GM04504 (cell line): ENCODE measurements at regions not wholly inside any gene's neighbourhood (a gene's known extent, or its start where the extent isn't known, plus 50 kb on each side); places are given as distances from the start of the nearest gene placed in this dataset.

ENCODE experiments used
- DNase-seq: peaks from one replicate; pipeline ENCODE4 v3.0.0-alpha.2; 2012; ENCODE audit warnings: low read depth

DNA sequence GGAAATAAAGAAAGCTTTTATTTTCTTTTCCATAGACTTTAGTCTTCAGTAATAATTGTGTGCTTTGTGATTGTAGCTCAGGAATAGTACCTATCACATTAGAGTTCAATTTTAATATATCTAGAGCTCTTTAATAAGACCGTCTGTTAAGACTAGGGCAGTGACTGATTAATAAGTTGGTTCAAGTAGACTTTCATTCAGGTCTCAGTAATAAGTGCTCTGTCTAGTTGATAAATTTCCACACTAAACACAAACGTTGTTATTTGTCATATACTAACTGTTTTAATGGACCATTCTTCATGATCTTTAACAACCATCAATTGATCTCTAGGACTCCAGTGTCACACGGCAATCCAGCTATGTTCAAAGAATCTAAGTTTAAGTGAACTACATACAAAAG is 474.5 kb upstream of the ADGRL2 start:
- DNase-seq = no peak

DNA sequence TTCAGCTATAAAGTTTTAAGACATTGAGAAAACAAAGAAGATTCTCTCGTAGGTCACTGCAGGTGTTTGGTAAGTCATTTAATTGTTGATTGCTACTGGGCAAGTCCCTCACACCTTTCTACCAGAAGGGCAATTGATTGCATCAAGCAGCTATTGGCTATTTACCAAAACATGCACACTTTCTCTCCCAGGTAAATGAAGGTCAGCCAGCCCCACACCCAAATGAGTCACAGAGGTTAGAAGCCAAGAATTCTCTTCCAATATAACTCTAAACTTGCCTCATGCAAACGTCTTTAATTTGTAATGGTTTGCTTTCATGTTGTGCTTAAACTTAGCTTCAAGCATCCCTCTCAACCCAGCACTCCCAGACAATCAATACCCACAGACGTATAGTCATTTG is 475.3 kb upstream of the ADGRL2 start:
- DNase-seq = no peak

DNA sequence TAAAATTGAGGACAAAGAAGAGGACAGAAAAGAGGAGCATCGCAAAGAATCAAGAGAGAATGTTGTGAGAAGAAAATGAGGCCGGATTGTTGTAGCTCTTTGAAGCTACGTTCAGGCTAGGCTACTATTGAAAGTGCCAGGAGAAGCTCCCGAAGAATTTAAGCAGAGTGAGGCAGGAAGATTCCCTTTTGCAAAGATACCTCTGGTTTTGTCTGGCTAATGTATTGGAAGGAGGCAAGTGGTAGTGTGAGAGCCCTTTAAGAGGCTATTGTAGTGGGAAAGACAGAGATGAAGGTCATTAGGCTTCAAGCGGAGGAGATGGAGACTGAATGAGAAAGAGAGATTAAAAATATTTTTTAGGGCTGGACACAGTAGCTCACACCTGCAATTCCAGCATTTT is 476.9 kb upstream of the ADGRL2 start:
- DNase-seq = no peak

DNA sequence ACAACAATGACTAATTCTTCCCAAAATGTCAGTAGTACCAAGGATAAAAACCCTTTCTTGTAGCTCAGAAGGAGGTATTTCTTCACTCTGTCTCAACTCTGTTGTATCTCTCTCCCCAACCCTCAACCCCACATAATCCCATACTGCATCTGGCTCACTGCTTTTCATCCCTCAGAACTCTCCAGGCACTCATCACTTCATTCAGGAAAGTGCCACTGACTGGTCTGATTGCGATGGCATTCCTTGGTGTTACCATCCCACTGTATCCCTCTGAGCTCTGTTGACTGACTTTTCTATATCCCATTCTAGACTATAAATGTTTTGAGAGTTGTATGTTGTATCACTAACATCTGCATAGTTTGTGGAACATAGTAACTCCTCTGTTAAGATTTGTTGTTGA is 483.5 kb upstream of the ADGRL2 start:
- DNase-seq = no peak

DNA sequence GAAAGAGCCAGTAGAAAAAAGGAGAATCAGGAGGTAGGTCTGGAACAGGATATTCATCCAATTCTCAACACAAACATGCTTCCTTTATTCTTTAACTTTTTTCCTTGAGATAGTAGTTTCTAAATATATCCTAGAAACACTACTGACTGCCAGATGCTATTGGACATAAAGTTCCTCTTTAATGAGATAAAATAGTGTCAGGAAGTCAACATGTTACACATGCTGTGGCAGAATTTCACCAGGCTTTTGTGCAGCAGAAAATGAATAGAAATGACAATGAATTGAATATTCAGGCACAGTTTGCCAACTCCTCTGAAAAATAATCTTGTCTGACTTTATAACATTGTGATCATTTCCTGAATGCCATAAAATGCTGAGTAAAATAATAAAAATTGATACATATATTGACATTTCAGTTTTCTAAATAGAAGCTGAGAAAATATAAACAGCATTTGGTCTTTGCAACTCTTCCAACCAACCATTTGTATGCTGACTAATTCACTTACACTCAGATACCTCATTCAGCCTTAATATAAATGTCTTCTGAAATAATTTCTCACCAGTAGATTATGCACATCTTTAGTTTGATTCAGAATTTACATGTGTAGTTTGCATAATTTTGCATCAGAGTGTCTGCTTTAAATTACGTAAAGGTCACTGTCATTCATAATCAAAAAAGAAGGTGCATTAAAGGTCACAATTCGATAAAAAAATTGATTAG is 486.1 kb upstream of the ADGRL2 start:
- no peak for DNase-seq

DNA sequence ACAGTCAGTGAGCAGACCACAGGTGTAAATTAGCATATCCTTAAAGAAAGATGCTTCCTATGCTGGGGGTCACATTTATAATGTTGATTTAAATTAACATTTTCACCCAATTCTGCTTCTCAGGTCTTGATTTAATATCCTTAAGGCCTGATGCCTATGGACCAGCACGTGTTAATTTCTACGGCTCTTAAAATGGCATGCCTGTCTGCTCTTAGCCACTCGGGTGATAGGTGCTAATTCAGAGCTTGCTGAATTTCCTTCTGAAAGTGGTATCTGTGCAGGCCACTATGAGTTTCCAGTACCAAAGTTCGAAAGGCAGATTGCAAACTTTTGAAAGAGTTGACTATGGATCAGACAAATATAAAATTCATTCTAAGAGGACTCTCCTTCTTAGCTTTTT is 487.4 kb upstream of the ADGRL2 start:
- no peak for DNase-seq

DNA sequence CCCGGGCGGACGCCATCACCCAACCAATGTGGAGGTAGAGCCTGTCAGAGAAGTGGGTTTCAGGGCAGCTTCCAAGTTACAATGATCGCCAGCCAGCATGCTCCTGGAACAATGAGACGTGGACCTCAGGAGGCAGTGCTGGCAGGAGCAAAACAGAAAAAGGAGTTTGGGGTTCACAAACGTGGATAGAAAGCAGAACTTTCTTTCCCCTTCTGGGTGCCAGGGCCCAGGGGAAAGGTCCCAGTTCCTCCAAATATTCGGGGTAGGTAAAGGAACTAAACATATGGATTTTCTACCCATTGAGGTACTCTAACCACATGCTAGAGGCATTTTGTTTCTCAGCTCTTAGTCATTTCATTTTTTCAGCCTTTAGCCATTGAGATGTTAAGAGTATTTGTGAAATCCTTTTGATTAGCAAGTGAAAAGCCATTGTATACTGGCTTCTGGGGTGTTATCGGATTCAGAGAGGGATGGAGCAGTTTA is 488.4 kb upstream of the ADGRL2 start:
- no peak for DNase-seq

DNA sequence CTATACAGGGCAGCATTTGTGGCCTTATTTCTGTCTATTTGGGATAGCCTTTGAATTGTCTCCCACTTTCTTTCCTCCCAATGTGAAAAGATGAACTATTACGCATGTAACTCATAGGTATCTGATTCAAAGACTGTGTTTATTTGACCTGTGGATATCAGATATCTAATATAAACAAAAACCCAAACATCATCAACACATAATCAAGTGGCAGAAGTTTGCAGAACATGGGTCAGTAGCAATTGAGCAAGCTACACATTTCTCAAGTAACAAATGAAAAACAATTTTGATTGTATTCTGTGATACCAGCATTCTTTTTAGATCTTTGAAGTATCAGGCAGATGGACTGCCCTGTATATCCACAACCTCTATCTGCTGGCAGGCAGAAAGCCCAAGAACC is 490.5 kb upstream of the ADGRL2 start:
- DNase-seq = no peak

DNA sequence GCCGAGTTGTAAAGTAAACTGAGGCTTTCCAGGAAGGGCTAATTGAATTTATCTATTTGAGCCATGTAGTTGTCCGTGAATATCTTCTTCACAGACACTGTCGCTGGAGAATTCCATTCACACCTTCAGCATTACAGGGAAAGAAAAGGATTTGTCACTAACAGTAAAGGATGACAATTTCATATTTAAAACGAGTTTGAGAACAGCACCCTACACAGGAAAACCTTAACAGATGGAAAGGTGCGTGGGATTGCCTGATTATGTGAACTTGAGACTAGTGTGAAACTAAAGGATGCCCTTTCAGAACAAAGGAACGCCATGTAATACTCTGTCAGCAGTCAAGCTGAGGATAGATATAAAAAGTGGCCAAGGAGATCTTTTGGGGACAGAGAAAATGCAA is 492.5 kb upstream of the ADGRL2 start:
- no peak for DNase-seq

DNA sequence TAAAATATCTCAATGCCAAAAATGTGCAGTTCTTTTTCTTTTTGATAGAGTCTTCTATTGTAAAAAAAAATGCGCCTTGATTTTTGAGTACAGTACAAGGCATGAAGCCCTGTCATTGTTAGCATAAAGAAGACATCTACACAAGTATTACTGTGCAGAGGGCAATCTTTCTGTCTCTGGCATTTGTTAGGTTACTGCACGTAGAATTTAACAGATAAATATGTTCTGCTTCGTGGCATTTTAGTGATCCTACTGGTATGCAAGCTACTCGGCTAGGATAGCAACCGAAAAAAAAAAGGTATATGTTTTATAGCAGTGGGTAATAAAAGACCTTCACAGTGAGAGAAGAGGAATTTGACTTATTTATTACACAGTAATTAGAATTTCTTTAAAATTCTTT is 492.9 kb upstream of the ADGRL2 start:
- DNase-seq = no peak

DNA sequence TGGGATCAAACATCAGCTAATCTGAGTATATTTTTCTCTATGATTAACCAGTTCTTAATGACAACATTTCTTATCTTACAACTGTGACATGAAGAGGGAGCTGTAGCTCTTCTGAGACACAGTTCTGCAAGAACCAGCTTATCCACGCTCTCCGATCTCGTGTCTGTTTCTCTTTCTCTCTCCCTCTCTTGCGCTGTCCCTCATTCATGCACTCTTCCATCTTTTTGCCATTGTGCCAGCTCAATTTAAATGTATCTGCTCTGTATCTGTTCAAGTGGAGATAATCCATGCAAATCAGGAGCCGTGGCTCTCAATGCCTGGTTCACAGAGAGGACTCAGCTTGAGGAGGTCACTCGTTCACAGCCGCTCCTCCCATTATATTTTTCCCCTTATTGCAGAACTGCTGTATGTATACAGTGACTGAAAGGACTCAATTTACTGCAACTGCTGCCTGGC is 494.7 kb upstream of the ADGRL2 start:
- peak; percentile 12 for DNase-seq

DNA sequence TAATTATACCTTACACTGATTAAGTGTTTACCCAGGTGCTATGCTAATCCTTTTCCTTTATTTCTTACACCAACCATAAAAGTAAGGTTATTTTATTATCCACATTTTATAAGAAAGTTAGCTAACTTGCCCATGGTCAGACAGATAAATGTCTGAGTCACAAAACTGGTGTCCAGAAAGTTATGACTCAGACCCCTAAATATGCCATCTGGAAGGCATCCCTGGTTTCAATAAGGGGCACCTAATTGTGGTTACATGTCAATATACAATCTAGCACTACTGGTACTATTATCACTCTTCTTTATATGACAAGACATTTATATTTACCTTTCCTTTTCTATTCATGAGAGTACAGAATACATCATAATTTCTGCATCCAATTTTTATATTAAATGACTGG is 496.5 kb upstream of the ADGRL2 start:
- peak; percentile 11 for DNase-seq

DNA sequence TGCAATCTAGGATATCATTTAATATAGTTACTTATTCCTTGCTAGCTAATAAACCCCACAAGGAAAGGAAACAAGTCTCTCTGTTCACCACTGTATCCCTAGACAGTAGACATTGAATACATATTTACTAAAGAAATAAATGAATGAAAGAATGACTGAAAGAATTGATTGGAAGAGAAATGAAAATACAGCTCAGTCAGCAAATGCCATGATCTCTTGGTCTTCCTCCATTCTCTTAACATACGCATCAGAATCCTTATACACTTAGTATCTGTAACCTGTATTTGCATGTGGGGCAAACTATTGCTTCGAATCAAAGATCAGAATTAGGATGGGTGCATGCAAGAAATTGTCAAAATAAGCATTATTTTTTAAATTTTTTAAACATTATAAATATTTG is 500.8 kb upstream of the ADGRL2 start:
- DNase-seq = no peak

DNA sequence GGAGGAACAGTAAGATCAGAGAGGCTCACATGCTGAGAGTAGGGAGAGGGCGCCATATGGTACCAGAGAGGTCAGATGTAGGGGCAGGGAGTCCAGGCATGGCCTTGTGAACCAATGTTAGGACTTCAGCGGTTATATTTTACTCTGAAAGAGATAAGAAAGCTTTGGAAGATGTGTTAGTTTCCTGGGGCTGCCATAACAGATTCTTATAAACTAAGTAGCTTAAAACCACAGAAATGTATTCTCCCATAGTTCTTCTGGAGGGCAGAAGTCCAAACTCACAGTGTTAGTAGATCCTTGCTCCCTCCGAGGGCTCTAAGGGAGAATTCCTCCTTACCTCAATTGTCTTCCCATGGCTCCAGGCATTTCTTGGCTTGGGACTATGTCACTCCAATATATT is 502.5 kb upstream of the ADGRL2 start:
- DNase-seq = no peak

DNA sequence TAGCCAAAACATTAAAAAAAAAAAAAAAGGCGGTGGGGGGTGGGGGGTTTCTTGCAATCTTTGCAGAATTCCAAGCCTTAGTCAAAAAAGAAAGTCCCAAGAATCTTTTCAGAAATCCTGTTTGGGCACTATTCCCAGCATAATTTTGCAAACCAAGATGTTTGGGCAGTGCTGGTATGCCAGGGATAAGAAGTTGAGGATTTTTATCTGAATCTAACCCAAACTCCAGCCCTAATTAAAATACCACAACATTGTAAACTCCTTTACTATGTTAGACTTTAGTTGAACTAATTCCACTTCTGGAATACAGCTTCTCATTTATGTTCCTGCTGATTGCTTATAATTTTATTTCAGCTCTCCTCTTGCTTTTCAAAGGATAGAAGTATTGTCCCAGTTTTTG is 504.1 kb upstream of the ADGRL2 start:
- DNase-seq = peak; percentile 10

DNA sequence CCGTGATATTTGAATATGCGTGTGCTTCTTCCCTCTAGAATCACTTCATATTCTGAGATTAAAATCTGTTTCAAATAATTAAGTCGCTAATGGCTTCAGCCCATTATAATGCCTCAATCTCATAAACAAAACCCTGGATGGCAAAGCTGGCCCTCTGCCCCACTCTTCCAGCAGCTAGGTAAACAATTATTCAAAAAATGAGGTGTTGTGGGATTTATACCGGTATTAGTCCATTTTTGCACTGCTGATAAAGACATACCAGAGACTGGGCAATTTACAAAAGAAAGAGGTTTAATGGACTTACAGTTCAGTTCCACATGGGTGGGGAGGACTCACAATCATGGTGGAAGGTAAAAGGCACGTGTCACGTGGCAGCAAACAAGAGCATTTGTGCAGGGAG is 510.4 kb upstream of the ADGRL2 start:
- no peak for DNase-seq

DNA sequence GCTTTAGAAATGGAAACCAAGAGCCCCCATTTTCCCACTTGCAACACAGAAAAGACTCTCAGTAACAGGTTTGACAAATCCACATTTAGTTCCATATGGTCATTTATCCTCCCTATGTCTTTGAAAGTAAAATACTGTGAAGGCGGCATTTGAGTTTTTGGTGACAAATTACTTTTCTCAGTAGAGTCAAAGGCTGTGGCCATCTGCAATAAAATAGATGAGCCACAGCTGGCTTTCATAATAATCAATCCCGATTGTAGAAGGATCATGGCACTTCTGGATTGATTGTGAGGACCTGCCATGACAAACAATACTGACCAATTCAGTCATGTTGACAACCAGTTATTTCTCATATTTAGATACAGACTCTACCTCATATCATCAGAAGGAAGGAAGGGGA is 512.0 kb upstream of the ADGRL2 start:
- DNase-seq = no peak

DNA sequence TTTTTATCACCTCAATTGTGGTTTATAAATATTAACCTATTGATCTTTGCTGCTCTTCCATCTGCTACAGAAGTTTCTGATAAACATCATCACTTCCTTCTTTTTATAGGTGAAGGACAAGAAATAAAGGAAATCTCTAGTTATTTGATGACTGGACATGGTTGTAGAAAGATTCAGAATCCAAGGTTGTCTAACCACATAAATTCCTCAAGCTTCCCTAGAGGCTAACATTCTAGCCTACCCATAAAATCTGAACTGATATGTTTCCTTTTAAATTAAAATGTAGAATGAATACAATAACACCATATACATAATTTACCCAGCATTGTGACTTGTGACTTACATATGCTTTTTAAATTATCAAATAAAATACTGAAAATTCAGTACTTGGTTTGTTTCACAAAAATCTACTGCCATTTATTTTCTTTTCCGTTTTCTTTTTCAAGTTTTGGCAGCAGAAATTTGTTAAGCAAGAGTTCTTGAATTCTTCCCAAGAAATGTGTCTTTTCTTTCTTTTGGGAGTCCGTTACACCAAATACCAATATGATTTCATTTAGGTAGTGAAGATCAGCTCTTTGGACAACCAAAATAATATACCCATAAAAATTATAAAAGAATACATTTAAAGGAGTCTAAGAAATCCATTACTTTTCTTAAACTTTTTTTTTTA is 513.2 kb upstream of the ADGRL2 start:
- no peak for DNase-seq

DNA sequence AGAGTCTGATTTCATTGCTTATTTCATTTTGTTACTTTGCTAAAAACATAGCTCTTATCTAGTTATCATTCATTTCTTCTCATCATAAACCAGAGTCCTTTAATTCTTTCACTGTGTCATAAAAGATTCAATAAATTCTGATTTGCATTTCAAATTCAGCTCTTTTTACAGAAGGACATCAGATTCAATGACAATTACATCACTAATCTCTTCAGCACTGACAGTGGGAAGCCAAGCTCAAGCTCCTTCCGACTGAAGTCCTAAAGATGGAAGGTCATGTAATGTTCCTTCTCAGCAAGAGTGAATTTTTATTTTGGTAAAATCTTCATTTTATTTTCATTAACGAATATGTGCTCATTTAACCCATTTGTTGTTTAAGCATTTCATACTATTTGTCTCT is 530.7 kb upstream of the ADGRL2 start:
- DNase-seq = no peak

DNA sequence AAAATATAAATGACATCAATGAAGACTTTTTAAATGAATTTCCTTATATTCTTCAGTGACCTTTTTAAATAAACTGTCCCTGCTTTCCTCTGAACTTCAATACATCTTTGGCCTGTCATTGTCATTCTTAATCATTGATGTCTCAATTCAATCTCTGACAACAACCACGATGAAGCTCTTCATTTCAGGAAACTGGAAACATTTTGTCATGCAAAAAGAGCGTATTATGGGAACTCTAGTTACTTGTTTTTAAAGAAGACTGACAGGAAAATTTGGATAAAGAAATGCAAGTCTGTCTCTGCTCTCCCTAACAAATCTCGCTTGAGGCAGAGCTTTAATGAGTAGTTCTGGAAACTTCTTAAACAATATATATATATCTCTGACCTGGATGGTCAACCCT is 535.8 kb upstream of the ADGRL2 start:
- no peak for DNase-seq

DNA sequence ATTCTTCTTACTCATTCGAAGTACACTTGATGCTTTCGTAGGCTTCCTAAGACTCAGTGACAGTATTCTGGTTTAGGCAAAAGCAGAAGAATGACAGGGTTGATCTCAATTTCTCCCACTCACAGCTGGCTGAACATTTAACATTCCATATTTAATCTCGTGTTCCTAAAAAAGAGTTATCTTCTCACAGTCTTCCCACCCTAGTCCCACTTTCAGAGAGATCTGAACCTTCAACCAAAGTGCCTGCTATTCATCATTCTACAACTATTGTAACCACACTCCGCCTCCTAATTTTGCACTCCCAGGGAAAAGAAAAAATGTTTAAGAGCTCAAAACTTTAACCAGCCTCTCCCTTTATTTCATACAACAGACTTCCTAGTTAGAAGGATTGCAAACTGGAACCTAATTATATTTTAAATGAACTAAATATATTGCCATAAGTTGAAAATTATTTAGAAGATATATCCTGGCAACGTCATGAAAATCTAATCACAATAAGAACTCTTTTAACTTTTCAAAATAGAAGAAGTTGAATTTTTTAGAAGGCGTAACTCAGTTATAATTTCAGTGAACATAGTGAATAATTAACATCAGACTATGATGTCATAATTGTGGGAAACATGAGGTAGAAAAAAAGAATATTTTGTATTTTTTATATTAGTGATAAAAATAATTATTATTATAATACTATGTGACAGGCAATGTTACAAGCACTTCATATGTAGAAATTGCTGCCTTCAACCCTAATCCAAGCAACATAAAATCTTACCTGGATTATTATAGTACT is 540.9 kb upstream of the ADGRL2 start:
- no peak for DNase-seq

DNA sequence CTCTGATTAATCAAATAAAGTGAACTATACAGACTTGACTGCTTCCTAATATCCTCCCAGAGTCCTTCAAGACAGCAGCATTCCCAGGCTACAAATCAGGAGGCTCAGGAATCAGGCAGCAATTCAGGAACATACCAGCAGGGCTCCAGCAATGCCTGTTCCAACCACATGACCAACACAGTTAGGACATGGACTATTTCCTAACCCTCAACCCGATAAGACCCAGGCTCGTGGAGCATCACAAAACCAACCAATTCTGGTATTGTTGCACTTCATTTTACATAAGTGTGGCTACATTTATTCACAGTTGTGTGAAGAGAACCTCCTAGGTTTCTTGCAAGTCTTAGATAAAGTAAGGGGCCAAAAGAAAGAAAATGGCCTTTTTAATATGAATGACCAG is 546.2 kb upstream of the ADGRL2 start:
- no peak for DNase-seq

DNA sequence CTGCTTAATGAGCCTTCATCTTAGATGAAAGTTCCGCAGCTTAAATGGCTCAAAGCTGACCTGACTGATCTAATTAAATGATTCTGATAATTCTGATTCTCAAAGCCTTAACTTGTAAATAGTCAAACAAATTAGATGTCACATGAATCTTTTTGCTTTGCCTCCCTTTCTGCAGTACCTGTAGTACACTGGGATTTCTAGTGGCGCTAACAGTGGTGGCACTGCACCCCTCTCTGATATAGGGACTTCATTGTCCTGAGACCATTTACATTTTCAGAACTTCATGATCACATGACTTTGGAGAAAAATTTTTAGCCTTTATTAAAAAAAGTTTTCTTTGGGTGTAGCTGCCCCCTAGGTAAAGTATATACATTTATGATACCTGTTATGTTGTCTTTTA is 546.7 kb upstream of the ADGRL2 start:
- no peak for DNase-seq
